Esophagus (tissue), 2 donors: ENCODE measurements at regions not wholly inside any gene's neighbourhood (a gene's known extent, or its start where the extent isn't known, plus 50 kb on each side); places are given as distances from the start of the nearest gene placed in this dataset.
"Not testable (repeated sequence)": the region's sequence is repeated elsewhere in the genome, so short reads cannot be mapped to it uniquely, and the experiment has no call there.

Experiments
- H3K27ac ChIP-seq, 2 donors: one replicate each; pipeline ENCODE4 v1.5.1; 2013; ENCODE audit warnings: low read depth in 2 of 2, mild to moderate bottlenecking in 2 of 2, inconsistent platforms in 1 of 2, low read length in 1 of 2, moderate library complexity in 1 of 2
- H3K27me3 ChIP-seq, 2 donors: one replicate each; pipeline ENCODE4 v1.6.1; 2013; ENCODE audit warnings: low read length in 2 of 2, control low read depth in 1 of 2, mild to moderate bottlenecking in 1 of 2; ENCODE audit not compliant: insufficient read depth in 2 of 2, control insufficient read depth in 1 of 2
- H3K36me3 ChIP-seq, 2 donors: one replicate each; pipeline ENCODE4 v1.6.1; 2013; ENCODE audit warnings: low read length in 1 of 2; ENCODE audit not compliant: control insufficient read depth in 2 of 2, insufficient read depth in 2 of 2
- H3K4me1 ChIP-seq, 2 donors: one replicate each; pipeline ENCODE4 v1.6.1; 2013; ENCODE audit warnings: low read length in 1 of 2; ENCODE audit not compliant: control insufficient read depth in 2 of 2, insufficient read depth in 2 of 2
- H3K4me3 ChIP-seq, 2 donors: one replicate each; pipeline ENCODE4 v1.5.1; 2013; ENCODE audit warnings: low read length in 2 of 2, mild to moderate bottlenecking in 2 of 2, low read depth in 1 of 2, moderate library complexity in 1 of 2
- H3K9me3 ChIP-seq, 2 donors: one replicate each; pipeline ENCODE4 v1.6.1; 2013; ENCODE audit warnings: mild to moderate bottlenecking in 2 of 2, low read depth in 1 of 2, low read length in 1 of 2, moderate library complexity in 1 of 2; ENCODE audit not compliant: control insufficient read depth in 2 of 2, insufficient read depth in 1 of 2
- WGBS, 2 donors: extraction: QIAGEN DNeasy Blood & Tissue Kit; methylation state at CpG; one replicate each; pipeline ENCODE4 v1.1.7; 2013; 5-methylcytosine and 5-hydroxymethylcytosine counted together
- donor health status: healthy with polysubstance abuse.
- donor health status: Bipolar disorder and iron deficiency.

DNA sequence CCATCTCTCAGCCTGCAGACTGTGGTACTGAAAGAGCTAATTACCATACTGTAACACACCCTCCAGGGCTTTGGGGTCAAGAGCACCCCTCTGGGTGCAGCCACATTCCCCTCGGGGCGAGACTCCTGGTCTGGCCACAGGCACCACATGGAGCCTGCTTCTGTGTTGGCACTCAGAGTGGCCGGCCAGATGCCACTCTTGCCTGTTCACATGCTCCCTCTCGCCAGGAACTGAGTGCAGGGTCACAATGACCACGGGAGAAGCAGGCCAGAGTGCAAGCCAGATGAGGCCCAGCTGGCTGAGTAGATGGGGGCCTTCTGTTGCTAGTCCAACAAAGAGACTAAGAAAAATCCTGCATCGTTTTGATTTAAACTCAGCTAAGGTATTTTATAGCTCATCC lies 864.0 kb downstream of the KCNT2 start:
- H3K36me3 ChIP-seq, result no peaks in the 10 kb centered on the region
- peaks cover 0 to 2% of the 10 kb centered on the region in 2 donors for H3K9me3 ChIP-seq
- WGBS, 2 donors, result 85 to 90% methylated on average over 6 of the region's 6 CpGs
- H3K4me3 ChIP-seq, result no peak overlapping the region
- no peaks in the 10 kb centered on the region for H3K27me3 ChIP-seq
- H3K4me1 ChIP-seq, result no peaks in the 10 kb centered on the region
- H3K27ac ChIP-seq, result no peak overlapping the region

DNA sequence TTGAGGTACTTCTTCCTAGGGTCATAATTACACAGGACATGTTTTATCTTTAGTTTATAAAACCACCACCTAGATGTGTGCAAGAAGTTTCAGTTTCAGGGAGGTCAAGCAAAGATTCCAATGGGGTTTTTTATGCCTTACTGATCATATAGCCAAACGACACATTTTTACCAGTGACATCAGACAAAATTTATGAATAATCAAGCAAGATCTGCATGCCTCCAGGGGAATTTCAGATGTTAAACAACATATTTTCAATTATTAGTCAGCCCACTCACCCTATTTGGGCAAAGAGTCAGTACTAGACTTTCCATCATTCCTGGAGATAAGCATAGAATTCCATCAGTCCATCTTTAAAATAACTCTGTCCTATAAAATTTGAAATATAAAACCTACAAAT lies 867.4 kb downstream of the KCNT2 start:
- no peaks in the 10 kb centered on the region for H3K4me1 ChIP-seq
- no peaks in the 10 kb centered on the region for H3K27me3 ChIP-seq
- H3K36me3 ChIP-seq, result no peaks in the 10 kb centered on the region
- H3K4me3 ChIP-seq, result no peak overlapping the region
- H3K27ac ChIP-seq, result no peak overlapping the region
- H3K9me3 ChIP-seq, result peaks cover 0 to 2% of the 10 kb centered on the region in 2 donors
- WGBS, 2 donors, result 53 to 69% methylated on average over 1 of the region's 1 CpG

DNA sequence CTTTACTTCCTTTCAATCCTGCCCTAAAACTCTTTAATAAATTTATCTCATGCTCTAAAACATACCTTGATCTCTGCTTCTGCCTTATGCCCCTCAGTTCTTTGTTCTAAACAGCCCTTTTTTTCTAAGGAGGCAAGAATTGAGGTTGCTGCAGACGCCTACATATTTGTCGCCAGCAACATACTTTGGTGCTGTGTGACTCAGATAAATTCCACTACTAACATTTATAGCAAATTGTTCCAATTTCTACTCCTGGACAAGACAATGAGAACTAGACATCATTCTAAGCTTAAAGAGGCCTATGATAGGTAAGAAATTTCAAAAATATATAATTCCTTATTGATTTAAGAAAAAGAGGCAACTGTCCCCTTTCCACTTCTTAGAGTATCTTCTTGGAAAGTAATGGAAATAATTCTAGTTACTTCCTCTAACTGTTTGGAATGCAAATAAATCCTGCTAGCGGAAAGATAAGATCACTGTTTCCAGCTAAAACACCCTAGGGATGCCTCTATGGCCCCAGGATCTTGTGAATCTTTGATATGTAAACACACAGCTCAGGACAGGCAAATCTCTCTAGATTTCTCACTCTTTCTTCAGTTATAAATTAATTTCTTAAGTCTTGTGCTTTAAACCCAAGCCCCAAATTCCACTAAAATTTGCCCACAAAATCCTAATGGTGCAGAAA lies 869.1 kb downstream of the KCNT2 start:
- Histone ChIP-seq H3K27ac (no peak overlapping the region), H3K36me3 (no peaks in the 10 kb centered on the region), H3K9me3 (peaks cover 0 to 2% of the 10 kb centered on the region in 2 donors), H3K4me1 (no peaks in the 10 kb centered on the region), H3K4me3 (no peak overlapping the region), H3K27me3 (no peaks in the 10 kb centered on the region)
- 67 to 72% methylated on average over 3 of the region's 3 CpGs for WGBS, 2 donors

DNA sequence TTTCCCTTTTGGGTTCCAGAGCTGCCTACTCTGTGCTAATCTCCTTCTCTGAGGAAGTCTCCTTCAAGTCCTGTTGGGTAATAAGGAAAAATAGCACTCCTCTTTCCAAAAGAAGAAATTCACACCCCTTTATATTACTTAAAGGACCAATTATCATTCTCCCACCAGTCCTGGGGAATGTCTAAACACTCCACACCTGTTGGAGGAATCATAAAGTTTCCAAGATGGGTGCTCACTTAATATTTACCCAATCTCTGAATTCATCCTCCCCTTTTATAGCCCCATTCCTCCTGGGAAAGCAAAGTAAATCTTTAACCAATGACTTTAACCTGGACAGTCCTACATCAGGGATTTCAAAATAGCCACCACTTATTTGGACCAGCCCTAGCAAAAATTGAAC lies 873.1 kb downstream of the KCNT2 start:
- no peaks in the 10 kb centered on the region for H3K9me3 ChIP-seq
- H3K4me3 ChIP-seq, result no peak overlapping the region
- no peak overlapping the region for H3K27ac ChIP-seq
- no peaks in the 10 kb centered on the region for H3K4me1 ChIP-seq
- no peaks in the 10 kb centered on the region for H3K27me3 ChIP-seq
- no peaks in the 10 kb centered on the region for H3K36me3 ChIP-seq

DNA sequence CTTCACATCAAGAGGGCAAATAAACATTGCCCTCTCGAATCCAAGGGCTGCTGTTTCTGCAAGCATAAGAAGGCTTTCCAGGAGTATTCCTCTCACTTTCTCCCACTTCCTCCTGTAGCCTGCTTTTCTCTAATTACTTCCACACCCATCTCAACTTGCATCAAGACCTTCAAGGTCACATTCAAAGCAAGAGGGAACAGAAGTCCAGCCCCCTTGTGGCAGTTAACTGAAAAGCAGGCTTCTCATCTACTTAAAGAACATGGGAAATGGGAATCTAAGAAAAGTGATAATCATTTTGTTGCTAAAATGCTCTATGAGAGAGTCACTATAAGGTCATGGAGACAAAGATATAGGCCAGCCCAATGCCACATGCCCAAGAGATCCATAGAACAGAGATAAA lies 874.4 kb downstream of the KCNT2 start:
- 79 to 82% methylated on average over 1 of the region's 1 CpG for WGBS, 2 donors
- no peaks in the 10 kb centered on the region for H3K27me3 ChIP-seq

DNA sequence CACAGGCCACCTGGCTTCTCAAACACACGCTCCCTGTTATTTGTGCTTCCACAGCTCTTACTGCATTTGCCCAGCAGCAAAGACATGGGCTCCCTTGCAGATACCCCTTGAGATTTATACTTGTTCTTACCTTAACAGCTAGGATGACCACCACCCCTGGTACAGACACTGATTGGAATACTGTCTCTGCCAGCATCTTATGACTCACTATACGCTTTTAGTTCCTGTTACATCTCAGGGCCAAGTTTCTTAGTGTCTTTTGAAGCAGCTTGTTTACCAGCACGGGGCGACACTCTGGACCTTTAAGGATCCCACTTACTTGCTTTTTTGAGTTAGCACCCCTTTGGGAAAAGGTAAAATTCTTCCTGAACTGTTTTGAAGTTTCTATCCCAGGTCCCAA lies 874.8 kb downstream of the KCNT2 start:
- no peak overlapping the region for H3K27ac ChIP-seq

More for the DNA sequence above, 874.4 kb downstream of the KCNT2 start:
- no peak overlapping the region for H3K27ac ChIP-seq
- H3K4me1 ChIP-seq, result no peaks in the 10 kb centered on the region
- no peaks in the 10 kb centered on the region for H3K36me3 ChIP-seq
- H3K9me3 ChIP-seq, result no peaks in the 10 kb centered on the region
- H3K4me3 ChIP-seq, result no peak overlapping the region

DNA sequence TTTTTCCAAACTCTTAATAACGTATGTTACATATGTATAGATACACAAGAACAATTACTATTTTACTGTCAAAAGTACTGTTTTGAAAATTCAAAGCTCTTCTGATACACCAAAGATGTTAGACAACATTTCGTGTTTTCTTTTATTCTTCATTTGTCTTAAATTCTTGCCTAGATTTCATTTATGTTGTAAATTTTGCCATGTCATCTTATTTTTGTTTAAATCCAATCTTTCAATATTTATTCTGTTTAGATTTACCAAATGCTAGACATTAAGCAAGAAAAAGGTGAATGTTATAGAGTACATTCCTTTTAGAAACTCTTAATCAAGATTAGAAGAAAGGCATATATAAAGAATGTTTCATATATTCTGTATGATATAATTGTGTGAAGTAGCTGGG lies 876.9 kb downstream of the KCNT2 start:
- H3K36me3 ChIP-seq, result no peaks in the 10 kb centered on the region
- H3K4me3 ChIP-seq, result no peak overlapping the region
- H3K4me1 ChIP-seq, result no peaks in the 10 kb centered on the region
- WGBS, 2 donors, result 78 to 81% methylated on average over 2 of the region's 2 CpGs
- no peaks in the 10 kb centered on the region for H3K9me3 ChIP-seq
- no peaks in the 10 kb centered on the region for H3K27me3 ChIP-seq
- no peak overlapping the region for H3K27ac ChIP-seq

More for the DNA sequence above, 874.8 kb downstream of the KCNT2 start:
- 55 to 56% methylated on average over 4 of the region's 4 CpGs for WGBS, 2 donors
- Histone ChIP-seq H3K27me3 (no peaks in the 10 kb centered on the region), H3K9me3 (no peaks in the 10 kb centered on the region), H3K4me3 (no peak overlapping the region), H3K4me1 (no peaks in the 10 kb centered on the region), H3K36me3 (no peaks in the 10 kb centered on the region)

DNA sequence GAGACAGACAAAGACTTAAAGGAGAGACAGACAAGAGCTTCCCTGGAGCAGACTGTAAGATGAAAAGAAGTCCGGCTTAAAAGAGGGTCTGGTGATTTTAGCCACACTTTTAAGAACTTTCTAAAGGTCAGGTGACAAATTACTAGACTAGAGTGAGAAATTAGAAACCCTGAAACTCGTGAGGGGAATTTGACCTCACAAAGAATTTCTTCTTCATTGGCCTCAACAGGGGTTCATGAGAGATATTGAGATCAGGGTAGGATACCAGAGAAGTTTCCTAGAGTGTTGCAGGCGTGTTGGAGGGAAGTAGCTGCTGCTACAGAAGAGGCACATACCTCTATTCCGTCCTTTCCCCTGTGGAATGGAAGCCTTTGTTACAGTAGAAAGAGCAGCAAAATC lies 884.4 kb downstream of the KCNT2 start:
- Histone ChIP-seq H3K27me3 (no peaks in the 10 kb centered on the region), H3K27ac (peak overlapping the region in 1 of 2 donors; percentile 56)

DNA sequence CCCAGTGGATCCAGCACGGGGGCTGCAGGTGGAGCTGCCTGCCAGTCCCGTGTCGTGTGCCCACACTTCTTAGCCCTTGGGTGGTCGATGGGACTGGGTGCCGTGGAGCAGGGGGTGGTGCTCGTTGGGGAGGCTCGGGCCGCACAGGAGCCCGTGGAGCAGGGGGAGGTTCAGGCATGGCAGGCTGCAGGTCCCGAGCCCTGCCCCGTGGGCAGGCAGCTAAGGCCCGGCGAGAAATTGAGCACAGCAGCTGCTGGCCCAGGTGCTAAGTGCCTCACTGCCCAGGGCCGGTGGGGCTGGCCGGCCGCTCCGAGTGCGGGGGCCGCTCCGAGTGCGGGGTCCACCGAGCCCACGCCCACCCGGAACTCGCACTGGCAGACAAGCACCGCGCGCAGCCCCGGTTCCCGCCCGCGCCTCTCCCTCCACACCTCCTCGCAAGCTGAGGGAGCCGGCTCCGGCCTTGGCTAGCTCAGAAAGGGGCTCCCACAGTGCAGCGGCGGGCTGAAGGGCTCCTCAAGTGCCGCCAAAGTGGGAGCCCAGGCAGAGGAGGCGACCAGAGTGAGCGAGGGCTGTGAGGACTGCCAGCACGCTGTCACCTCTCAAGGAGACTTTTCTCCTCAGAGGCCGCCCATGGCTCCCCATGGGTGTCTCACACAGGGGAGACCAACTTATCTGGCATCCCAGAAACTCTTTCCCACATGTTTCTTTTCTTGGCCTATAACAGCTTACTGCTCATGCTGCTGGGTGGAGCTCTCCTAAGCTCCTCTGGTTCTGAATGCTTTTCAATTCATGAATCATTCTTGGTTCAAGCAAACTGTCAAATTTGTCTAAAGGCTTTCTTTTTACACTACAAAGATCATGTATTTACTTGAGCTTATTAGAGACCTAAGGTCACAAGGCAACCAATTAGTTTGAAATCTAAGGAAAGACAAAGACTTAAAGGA lies 885.1 kb downstream of the KCNT2 start:
- 95% methylated on average over 31 to 42 of the region's 42 CpGs for WGBS, 2 donors
- not testable (repeated sequence) for H3K9me3 ChIP-seq
- peak overlapping the region; percentile 20 to 67 for H3K27ac ChIP-seq

More for the DNA sequence above, 884.4 kb downstream of the KCNT2 start:
- H3K4me3 ChIP-seq, result no peak overlapping the region
- H3K9me3 ChIP-seq, result peaks cover 0 to 2% of the 10 kb centered on the region in 2 donors
- H3K36me3 ChIP-seq, result no peaks in the 10 kb centered on the region
- peaks cover 0 to 3% of the 10 kb centered on the region in 2 donors for H3K4me1 ChIP-seq
- 58 to 59% methylated on average over 4 of the region's 4 CpGs for WGBS, 2 donors

More for the DNA sequence above, 885.1 kb downstream of the KCNT2 start:
- H3K36me3 ChIP-seq, H3K4me1 ChIP-seq, H3K4me3 ChIP-seq, H3K27me3 ChIP-seq: not testable (repeated sequence)
